B cell (primary cell): ENCODE measurements at regions not wholly inside any gene's neighbourhood (a gene's known extent, or its start where the extent isn't known, plus 50 kb on each side); places are given as distances from the start of the nearest gene placed in this dataset.
"Not testable (repeated sequence)": the region's sequence is repeated elsewhere in the genome, so short reads cannot be mapped to it uniquely, and the experiment has no call there.

Experiments
- ATAC-seq: fragments of 200-7000 bp; cut with Tn5 transposase; one replicate; pipeline ENCODE4 v1.10.0; 2021; ENCODE audit warnings: low read depth, mild to moderate bottlenecking, moderate number of reproducible peaks, moderate library complexity
- CTCF ChIA-PET: fragments of 350-600 bp; sonication (Branson Sonifier 250); formaldehyde crosslinking; loops from one replicate; lab custom pipeline; 2021; ENCODE audit warnings: antibody characterized with exemption, inconsistent platforms; lab: Charles Lee
- POLR2A ChIA-PET: fragments of 350-600 bp; sonication (Branson Sonifier 250); formaldehyde crosslinking; loops from one replicate; lab custom pipeline; 2021; ENCODE audit warnings: antibody characterized with exemption; lab: Charles Lee
- DNase-seq: peaks from one replicate; pipeline ENCODE4 v3.0.0; 2013
- H2AFZ ChIP-seq: 2 replicates; pipeline ENCODE4 v1.6.1; 2012; ENCODE audit warnings: mild to moderate bottlenecking, low read depth, low read length; ENCODE audit not compliant: insufficient read depth, poor library complexity, severe bottlenecking
- H3K27ac ChIP-seq, 2 donors: 1 replicate in 1 of 2; 2 replicates in 1 of 2; pipeline ENCODE4 v1.5.1; 2012 to 2013; ENCODE audit warnings: low read length in 2 of 2, mild to moderate bottlenecking in 2 of 2, moderate library complexity in 1 of 2
- H3K27me3 ChIP-seq, 4 experiments: fragments of 200-600 bp in 1 of 4; sonication (generic) in 1 of 4; replicated peaks in 1 of 4; 1 replicate in 2 of 4; 2 replicates in 2 of 4; pipeline versions ENCODE4 v1.6.1 to v1.7.0; 2013 to 2016; ENCODE audit warnings: low read length in 3 of 4, mild to moderate bottlenecking in 2 of 4, mixed read lengths in 1 of 4, moderate library complexity in 1 of 4; ENCODE audit not compliant: insufficient read depth in 4 of 4, control insufficient read depth in 3 of 4; ENCODE audit errors: control extremely low read depth in 1 of 4
- H3K36me3 ChIP-seq, 2 experiments: replicated peaks in 1 of 2; 1 replicate in 1 of 2; 2 replicates in 1 of 2; pipeline versions ENCODE4 v1.6.1 to v1.7.1; 2013; ENCODE audit warnings: low read length in 1 of 2; ENCODE audit not compliant: insufficient read depth in 2 of 2, control insufficient read depth in 1 of 2; ENCODE audit errors: control extremely low read depth in 1 of 2, extremely low read depth in 1 of 2
- H3K4me1 ChIP-seq, 2 donors: fragments of 200-600 bp in 1 of 2; sonication (generic) in 1 of 2; 1 replicate in 1 of 2; 2 replicates in 1 of 2; pipeline versions ENCODE4 v1.5.1 to v1.6.1; 2013 to 2017; ENCODE audit warnings: low read length in 2 of 2; ENCODE audit not compliant: control insufficient read depth in 2 of 2, insufficient read depth in 2 of 2
- H3K4me2 ChIP-seq: replicated peaks from 2 replicates; pipeline ENCODE3; 2012; ENCODE audit warnings: mild to moderate bottlenecking, low read depth, low read length; ENCODE audit not compliant: poor library complexity, severe bottlenecking
- H3K4me3 ChIP-seq, 5 experiments: fragments of 200-600 bp in 1 of 5; sonication (generic) in 1 of 5; 1 replicate in 3 of 5; 2 replicates in 2 of 5; pipeline versions ENCODE4 v1.5.1 to v1.7.0; 2011 to 2016; ENCODE audit warnings: low read length in 4 of 5, mild to moderate bottlenecking in 4 of 5, low read depth in 2 of 5, control low read depth in 1 of 5, moderate library complexity in 1 of 5; ENCODE audit not compliant: insufficient read depth in 1 of 5; ENCODE audit errors: control extremely low read depth in 1 of 5, extremely low read depth in 1 of 5
- H3K79me2 ChIP-seq: fragments of 200-600 bp; sonication (generic); one replicate; pipeline ENCODE4 v1.6.0; 2016; ENCODE audit warnings: low read length; ENCODE audit not compliant: control insufficient read depth, insufficient read depth
- H3K9ac ChIP-seq: fragments of 200-600 bp; sonication (generic); 2 replicates; pipeline ENCODE4 v1.6.1; 2017; ENCODE audit warnings: mild to moderate bottlenecking, low read length, moderate library complexity
- H3K9me3 ChIP-seq, 3 donors: one replicate each; pipeline versions ENCODE4 v1.6.1 to v1.7.1; 2013; ENCODE audit warnings: low read length in 2 of 3; ENCODE audit not compliant: control insufficient read depth in 2 of 3, insufficient read depth in 1 of 3; ENCODE audit errors: control extremely low read depth in 1 of 3
- H4K20me1 ChIP-seq: 2 replicates; pipeline ENCODE4 v1.6.0; 2012; ENCODE audit warnings: mild to moderate bottlenecking, low read length; ENCODE audit not compliant: insufficient read depth, control insufficient read depth, poor library complexity, severe bottlenecking
- H3K27ac Mint-ChIP-seq: one replicate; pipeline ENCODE4 v1.8.0; 2021; ENCODE audit warnings: mixed read lengths
- H3K27me3 Mint-ChIP-seq: one replicate; pipeline ENCODE4 v1.8.0; 2021; ENCODE audit warnings: mixed read lengths
- H3K4me1 Mint-ChIP-seq: one replicate; pipeline ENCODE4 v1.8.0; 2021; ENCODE audit warnings: mixed read lengths
- H3K4me3 Mint-ChIP-seq: one replicate; pipeline ENCODE4 v1.8.0; 2021; ENCODE audit warnings: mixed read lengths
- H3K9me3 Mint-ChIP-seq: one replicate; pipeline ENCODE4 v1.8.0; 2022; ENCODE audit warnings: mixed read lengths; ENCODE audit not compliant: insufficient read depth
- WGBS: methylation state at CpG from one replicate; pipeline ENCODE4 v1.1.5; 2013; ENCODE audit warnings: missing lambda C conversion rate; ENCODE audit not compliant: insufficient coverage; 5-methylcytosine and 5-hydroxymethylcytosine counted together
- intact Hi-C: fragments of 100-400 bp; cut with micrococcal nuclease; formaldehyde crosslinking; loops from one replicate; pipeline ENCODE4 v1.10.0; 2022

GRCh38 chr9:40885858-40886257 lies 242.6 kb downstream of the FOXD4L6 start:
- H3K4me1 ChIP-seq, H3K4me3 ChIP-seq, intact Hi-C loops, H3K79me2 ChIP-seq, H3K27ac ChIP-seq, H3K9ac ChIP-seq, H4K20me1 ChIP-seq, H3K27me3 Mint-ChIP-seq, DNase-seq, H3K4me3 Mint-ChIP-seq, H3K27me3 ChIP-seq, ATAC-seq, POLR2A ChIA-PET, H2AFZ ChIP-seq, H3K27ac Mint-ChIP-seq, CTCF ChIA-PET, H3K4me1 Mint-ChIP-seq, H3K4me2 ChIP-seq, H3K36me3 ChIP-seq: not testable (repeated sequence)
- WGBS: 90% methylated on average over 14 of the region's 14 CpGs
- peaks cover 4 to 86% (median 31%) of the 10 kb centered on the region in 3 donors for H3K9me3 ChIP-seq
- H3K9me3 Mint-ChIP-seq: peaks cover 35% of the 10 kb centered on the region

DNA sequence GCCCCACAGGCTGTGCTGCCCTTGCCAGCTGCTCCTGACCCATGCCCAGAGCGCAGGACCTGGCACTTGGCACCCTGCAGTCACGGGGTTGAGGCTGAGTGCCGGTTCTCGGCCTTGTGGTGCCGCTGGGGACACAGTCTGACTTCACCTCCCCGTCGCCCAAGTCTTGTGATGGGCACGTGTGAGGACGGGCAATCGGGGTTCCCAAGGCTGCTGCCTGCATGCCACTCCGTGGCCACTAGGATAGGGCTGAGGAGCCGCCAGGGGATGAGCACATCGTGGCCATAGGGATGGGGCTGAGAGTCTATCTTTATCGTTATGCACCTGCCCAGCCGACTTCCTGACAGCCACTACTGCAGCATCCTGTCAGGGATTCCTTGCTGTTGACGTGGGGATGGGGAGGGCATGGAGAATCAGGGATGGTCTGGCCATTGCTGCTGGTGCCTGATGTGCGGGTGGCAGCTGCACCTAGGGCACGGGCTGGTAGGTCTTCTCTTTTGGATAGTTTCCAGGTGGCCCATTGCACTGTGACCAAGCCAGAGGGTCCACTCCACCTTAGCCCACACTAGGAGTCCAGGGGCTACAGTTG lies 243.5 kb downstream of the FOXD4L6 start:
- H3K4me1 ChIP-seq, ATAC-seq, CTCF ChIA-PET, H3K36me3 ChIP-seq, H3K4me3 Mint-ChIP-seq, H3K27ac ChIP-seq, POLR2A ChIA-PET, H3K27ac Mint-ChIP-seq, H3K27me3 Mint-ChIP-seq, H3K4me1 Mint-ChIP-seq, H3K9ac ChIP-seq, H3K4me3 ChIP-seq, intact Hi-C loops, H2AFZ ChIP-seq, H3K27me3 ChIP-seq, DNase-seq, H3K4me2 ChIP-seq, H3K79me2 ChIP-seq, H4K20me1 ChIP-seq: not testable (repeated sequence)
- H3K9me3 ChIP-seq: peaks cover 5 to 84% (median 31%) of the 10 kb centered on the region in 3 donors
- peaks cover 35% of the 10 kb centered on the region for H3K9me3 Mint-ChIP-seq
- WGBS: 88% methylated on average over 18 of the region's 18 CpGs
